GM23338 (cell line): ENCODE measurements at regions not wholly inside any gene's neighbourhood (a gene's known extent, or its start where the extent isn't known, plus 50 kb on each side); places are given as distances from the start of the nearest gene placed in this dataset.

ENCODE experiments used
- CREB1 ChIP-seq: fragments of 250-450 bp; sonication (Bioruptor Pico); IDR thresholded peaks from 2 replicates; pipeline ENCODE4 v1.5.0; 2020; ENCODE audit warnings: low read depth, mild to moderate bottlenecking, moderate library complexity
- CTCF ChIP-seq, 2 experiments: fragments of 200-600 bp in 1 of 2; sonication (generic) in 1 of 2; conservative IDR thresholded peaks; 2 replicates each; pipeline versions ENCODE4 v1.5.1 to v1.6.1; 2016 to 2017; ENCODE audit warnings: antibody characterized with exemption in 2 of 2, low read depth in 2 of 2, mild to moderate bottlenecking in 2 of 2, moderate library complexity in 1 of 2
- ETS1 ChIP-seq: IDR thresholded peaks from 2 replicates; pipeline ENCODE4 v1.6.1; 2016; ENCODE audit warnings: antibody characterized with exemption
- EZH2 ChIP-seq: fragments of 200-600 bp; sonication (generic); IDR thresholded peaks from one replicate; pipeline ENCODE4 v1.8.0; 2017; ENCODE audit warnings: antibody characterized with exemption, mild to moderate bottlenecking, low read depth; ENCODE audit not compliant: unreplicated experiment
- EZH2phosphoT487 ChIP-seq: fragments of 200-600 bp; sonication (generic); IDR thresholded peaks from one replicate; pipeline ENCODE4 v1.8.1; 2018; ENCODE audit warnings: antibody characterized with exemption; ENCODE audit not compliant: unreplicated experiment
- JUNB ChIP-seq: IDR thresholded peaks from one replicate; pipeline ENCODE4 v1.6.1; 2016; ENCODE audit warnings: antibody characterized with exemption; ENCODE audit not compliant: unreplicated experiment
- NANOG ChIP-seq: IDR thresholded peaks from 2 replicates; pipeline ENCODE4 v1.6.1; 2016; ENCODE audit warnings: antibody characterized with exemption, borderline replicate concordance
- POLR2AphosphoS5 ChIP-seq: IDR thresholded peaks from 2 replicates; pipeline ENCODE4 v1.6.1; 2016; ENCODE audit warnings: antibody characterized with exemption, low read depth
- REST ChIP-seq: IDR thresholded peaks from one replicate; pipeline ENCODE4 v1.6.1; 2018; ENCODE audit warnings: antibody characterized with exemption; ENCODE audit not compliant: unreplicated experiment
- STAT1 ChIP-seq: IDR thresholded peaks from one replicate; pipeline ENCODE4 v1.6.1; 2016; ENCODE audit warnings: antibody characterized with exemption; ENCODE audit not compliant: unreplicated experiment
- ZNF114 ChIP-seq: fragments of 250-450 bp; sonication (Bioruptor Pico); IDR thresholded peaks from 2 replicates; pipeline ENCODE4 v1.5.0; 2020; ENCODE audit warnings: mild to moderate bottlenecking, moderate library complexity
- ZNF331 ChIP-seq: fragments of 250-450 bp; sonication (Bioruptor Pico); IDR thresholded peaks from 2 replicates; pipeline ENCODE4 v1.5.0; 2020; ENCODE audit warnings: low read depth, mild to moderate bottlenecking, moderate library complexity
- ZNF462 ChIP-seq: fragments of 250-450 bp; sonication (Bioruptor Pico); IDR thresholded peaks from 2 replicates; pipeline ENCODE4 v1.5.0; 2020; ENCODE audit warnings: mild to moderate bottlenecking, moderate library complexity

GRCh38 chr6:21708320-21708580, 114.7 kb downstream of the SOX4 start:
- TF ChIP-seq STAT1 (no peak), POLR2AphosphoS5 (no peak), CTCF (conservative IDR thresholded peaks at IDR 0.05; ENCODE audit: low read depth in 2 of 2) (no peak), EZH2 (no peak), REST (no peak), NANOG (no peak), ZNF114 (CRISPR knock-in tag) (no peak), CREB1 (CRISPR knock-in tag) (no peak), EZH2phosphoT487 (no peak), ZNF331 (CRISPR knock-in tag) (no peak), JUNB (no peak), ETS1 (no peak), ZNF462 (CRISPR knock-in tag) (no peak)
